CD4-positive, alpha-beta T cell treated with Interleukin-10 for 1 hour (primary cell): ENCODE measurements at regions not wholly inside any gene's neighbourhood (a gene's known extent, or its start where the extent isn't known, plus 50 kb on each side); places are given as distances from the start of the nearest gene placed in this dataset.
A peak's percentile ranks its signal among the peaks of the same experiment; 100 is the strongest.

ENCODE experiments used
- DNase-seq: peaks from one replicate; pipeline ENCODE4 v3.0.0-alpha.2; 2020

DNA sequence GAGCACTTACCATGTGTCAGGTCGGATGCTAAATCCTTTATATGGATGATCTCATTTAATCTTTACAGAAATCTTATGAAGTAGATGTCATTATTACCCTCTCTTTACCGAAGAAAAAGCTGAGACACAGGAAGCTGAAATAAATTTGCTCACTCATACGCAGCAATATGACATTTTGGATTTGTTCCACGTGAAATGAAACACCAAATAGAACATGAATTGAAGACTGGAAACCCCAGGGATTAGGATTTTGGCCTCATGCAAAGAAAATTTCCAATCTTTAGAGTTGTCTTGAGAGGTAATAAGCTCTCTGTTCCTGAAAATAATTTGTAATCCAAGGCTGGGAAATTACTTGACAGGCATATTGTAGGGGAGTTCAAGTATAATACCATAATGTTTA, 354.4 kb upstream of the CLNK start:
- DNase-seq, result no peak

DNA sequence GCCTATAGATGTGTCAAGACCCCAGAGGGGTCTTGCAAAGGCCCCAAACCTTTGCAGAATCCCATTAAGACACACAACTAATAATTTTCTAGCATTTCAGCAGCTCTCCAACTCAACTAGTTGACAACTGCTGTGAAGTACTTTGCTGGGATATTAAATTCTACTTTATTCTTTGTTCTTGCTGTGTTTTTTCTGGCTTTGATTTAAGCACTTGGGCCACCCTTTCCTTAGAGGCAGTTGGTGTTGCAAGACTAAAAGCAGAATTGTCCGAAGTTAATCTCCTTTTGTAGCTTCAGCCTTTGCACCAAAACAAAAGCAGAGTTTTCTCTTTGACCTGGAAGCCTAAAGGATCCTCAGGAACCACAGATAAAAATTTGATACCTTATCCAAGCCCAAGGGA, 353.1 kb upstream of the CLNK start:
- DNase-seq, result no peak

- DNase-seq, result no peak
Observed at GRCh38 chr4:11028334-11028733, 343.8 kb upstream of the CLNK start.

- no peak for DNase-seq
Observed at GRCh38 chr4:11021333-11021732, 336.8 kb upstream of the CLNK start.

DNA sequence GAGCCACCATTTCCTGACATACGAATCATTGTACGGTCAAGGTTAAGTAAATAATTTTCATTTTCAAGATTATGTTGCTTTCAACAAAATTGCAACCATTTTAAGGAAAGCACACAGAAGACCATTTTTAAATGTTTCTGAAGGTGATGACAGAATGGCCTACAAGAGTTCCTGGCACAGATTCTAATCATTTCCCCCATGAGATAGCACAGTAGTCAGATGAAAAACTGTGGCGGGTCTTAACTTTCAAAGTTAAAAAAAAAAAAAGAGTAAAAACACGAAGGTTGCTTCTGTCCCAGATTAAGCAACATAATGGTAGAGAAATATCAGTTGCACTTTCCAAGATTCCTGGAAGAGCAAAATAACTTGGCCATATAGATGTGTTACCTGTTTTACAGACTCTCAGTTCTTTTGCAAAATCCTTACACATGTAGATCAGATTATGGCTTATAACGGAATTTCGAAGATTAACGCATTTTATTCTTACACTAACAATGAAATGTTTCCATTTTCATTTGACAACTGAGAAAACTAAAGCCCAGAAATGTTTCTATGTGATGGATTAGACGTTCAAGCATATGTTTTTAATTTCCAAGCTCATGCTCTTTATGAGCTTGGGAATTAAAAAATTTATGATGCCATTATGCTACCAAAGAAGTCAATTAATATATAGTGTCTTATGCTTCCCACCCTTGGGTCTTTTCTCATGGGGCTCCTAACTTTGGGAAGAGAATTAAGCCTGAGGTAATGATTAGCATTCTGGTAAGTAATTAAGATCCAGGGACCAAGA, 335.1 kb upstream of the CLNK start:
- no peak for DNase-seq

DNA sequence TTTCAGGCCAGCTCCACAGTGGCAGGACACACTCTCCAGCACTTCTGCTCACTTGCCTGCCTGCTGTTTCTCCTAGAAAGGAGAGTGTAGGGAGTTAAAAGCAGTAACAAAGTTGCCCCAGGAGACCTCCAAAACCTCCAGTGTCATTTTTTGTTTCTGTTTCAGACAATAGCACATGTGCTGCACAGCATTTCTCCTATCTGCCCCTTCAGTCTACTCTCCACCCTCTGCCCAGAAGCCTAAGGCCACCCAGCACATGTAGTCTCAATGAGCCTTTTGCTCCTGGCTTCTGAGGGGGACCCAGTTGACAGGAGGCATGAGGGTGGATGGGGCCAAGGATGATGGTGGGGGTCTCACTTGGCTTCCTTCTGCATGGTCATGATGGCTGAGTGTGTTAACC, 329.6 kb upstream of the CLNK start:
- no peak for DNase-seq

- DNase-seq, result no peak
Observed at GRCh38 chr4:11013094-11013664, 328.6 kb upstream of the CLNK start.

DNA sequence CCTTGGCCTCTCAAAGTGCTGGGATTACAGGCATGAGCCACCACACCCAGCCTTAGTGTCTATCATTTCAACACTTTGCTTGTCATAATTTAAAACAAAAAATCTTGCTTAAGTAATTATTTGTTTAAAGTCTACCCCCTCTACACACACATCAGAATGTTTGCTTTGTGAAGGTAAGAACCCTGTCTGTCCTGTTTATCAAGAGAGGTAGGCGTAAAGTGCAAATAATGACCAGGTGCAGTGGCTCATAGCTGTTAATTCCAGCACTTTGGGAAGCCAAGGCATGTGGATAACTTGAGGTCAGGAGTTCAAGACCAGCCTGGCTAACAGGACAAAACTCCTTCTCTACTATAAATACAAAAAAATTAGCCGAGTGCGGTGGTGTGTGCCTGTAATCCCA, 326.7 kb upstream of the CLNK start:
- no peak for DNase-seq

DNA sequence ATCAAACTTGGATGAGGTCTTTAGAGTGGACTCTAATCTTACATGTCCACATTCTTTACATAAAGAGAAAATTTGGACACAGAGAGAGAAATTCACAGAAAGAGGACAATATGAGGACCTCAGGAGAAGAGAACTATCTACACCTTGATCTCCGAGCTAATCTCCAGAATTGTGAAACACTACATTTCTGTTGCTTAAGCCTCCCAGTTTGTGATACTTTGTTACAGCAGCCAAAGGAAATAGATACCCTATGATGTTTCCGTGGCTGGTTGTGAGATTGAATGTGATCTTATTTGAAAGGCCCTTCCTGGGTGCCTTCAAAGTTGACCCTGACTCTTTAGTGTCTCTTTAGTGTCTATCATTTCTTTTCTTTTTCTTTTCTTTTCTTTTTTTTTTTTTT, 326.1 kb upstream of the CLNK start:
- DNase-seq, result no peak

DNA sequence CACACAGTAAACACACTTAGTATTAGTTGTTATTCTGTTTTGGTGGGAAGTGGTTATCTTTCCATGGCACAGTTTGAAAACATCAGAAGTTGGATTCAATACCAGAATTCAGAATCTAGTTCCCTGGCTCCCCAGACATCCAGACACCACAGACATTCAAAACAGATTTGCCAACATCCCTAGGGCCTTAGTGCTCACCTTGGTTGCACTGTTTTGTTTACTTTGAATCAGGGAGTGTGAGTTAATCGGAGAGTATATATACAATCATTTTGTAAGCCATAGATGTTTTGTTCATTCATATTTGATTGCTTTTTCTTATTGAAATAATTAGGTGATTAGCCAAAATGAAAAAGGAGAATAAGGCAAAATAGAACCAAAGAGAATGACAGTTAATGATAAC, 324.7 kb upstream of the CLNK start:
- no peak for DNase-seq

GRCh38 chr4:11005300-11005699, 320.7 kb upstream of the CLNK start:
- DNase-seq, result no peak

DNA sequence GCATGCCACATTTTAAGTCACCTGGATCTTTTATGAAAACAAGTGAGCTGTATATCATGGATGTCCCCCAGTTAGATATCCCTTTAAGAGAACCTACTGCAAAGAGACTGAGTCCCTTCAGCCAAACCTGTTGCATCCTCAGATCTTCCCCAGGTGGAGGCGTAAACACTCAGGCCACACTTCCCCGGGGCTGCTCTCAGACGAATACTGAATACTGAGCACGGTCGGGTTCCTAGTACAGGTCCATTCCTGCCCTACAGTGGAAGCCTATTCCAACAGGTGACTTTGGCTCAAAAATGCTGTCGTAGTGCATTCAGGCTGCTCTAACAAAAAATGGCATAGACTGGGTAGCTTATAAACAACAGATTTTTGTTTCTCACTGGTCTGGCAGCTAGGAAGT, 320.2 kb upstream of the CLNK start:
- DNase-seq, result no peak

DNA sequence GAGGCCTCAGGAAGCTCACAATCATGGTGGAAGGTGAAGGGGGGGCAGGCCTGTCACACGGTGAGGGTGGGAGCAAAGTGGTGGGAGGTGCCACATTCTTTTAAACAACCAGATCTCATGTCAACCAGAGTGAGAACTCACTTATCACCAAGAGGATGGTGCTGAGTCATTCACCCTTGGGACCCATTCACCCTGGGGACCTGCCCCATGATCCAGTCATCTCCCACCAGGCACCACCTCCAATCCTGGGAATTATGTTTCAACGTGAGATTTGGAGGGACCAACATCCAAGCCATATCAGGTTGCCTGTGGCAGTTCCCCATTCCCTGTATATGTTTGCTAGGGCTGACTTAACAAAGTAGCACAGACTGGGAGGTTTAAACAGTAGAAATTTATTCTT, 318.4 kb upstream of the CLNK start:
- DNase-seq, result no peak

GRCh38 chr4:10998846-10999245, 314.3 kb upstream of the CLNK start:
- no peak for DNase-seq

DNA sequence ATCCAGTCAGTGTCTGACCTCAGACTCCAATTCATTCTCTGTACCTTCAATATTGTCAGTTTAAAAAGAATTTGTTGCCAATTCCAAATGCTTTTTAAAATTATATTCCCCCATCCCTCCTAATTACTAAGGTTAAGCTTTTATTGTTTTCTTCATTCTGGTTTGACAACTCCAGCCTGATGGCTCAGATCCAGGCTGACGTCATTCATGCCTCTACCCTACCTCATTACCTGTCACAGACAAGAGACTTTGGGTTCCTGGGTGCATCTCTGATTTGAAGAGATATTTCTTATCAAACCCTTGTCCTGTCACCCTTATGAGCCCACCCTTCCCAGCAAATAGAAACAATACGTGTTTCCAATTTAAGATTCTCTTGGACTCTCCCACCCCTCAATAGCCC, 300.2 kb upstream of the CLNK start:
- no peak for DNase-seq

DNA sequence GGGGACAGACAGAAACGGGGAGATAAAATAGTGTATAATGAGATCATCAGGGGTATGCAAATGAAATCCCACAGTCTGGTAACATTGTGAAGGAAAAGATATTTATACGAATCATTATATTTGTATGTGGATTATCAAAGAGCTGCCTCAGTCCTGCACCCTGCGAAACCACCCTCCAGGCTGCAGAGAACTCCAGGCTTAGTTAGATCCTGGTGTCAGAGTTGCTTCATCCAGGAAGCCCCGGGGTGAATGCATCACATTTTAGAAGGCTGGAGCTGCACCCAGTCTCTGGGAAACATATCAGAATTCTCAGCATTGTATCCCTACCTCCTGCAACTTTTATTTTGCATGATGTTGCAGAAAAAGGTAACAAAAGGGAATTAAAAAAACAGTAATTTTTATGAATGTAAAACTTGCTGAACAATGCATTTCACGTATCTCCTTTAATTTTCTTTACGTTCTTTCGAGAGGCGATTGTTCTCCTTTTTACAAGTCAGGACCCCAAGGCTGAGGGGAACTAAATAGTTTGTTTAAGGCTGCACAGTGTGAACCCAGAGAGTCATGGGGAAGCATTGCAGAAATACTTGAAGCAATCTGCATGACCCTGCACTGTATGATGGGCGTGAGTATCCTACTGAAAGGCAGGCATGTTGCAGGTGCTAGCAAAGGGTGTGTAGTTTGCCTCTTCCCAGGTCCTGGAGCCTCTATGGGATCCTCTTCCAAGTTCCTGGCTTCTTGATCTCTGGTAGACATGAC, 299.5 kb upstream of the CLNK start:
- no peak for DNase-seq

- DNase-seq, result peak; percentile 16
Observed at GRCh38 chr4:10983268-10983667, 298.7 kb upstream of the CLNK start.

- DNase-seq, result no peak
Observed at GRCh38 chr4:10982305-10982704, 297.7 kb upstream of the CLNK start.

- no peak for DNase-seq
Observed at GRCh38 chr4:10981576-10981975, 297.0 kb upstream of the CLNK start.

- no peak for DNase-seq
Observed at GRCh38 chr4:10981096-10981495, 296.5 kb upstream of the CLNK start.

DNA sequence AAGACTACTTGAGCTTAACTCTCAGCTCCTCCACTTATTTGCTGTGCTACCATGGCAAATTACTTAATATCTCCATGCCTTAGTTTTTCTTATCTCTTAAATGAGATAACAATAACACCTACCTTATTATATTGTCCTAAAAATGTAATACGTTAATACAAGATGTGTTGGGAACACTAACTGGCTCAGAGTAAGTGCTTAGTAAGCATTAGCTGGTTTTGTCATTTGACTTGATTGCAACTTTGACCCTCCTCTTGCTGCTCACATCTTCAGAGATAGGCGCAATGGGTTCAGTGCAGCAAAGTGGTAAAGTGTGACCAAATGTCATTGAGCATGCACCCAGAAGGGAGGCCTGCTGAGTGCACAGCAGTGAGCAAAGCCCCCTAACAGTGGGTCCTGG, 294.5 kb upstream of the CLNK start:
- DNase-seq, result no peak

GRCh38 chr4:10977534-10977933, 293.0 kb upstream of the CLNK start:
- DNase-seq, result no peak

GRCh38 chr4:10974371-10974770, 289.8 kb upstream of the CLNK start:
- no peak for DNase-seq

GRCh38 chr4:10973686-10974085, 289.1 kb upstream of the CLNK start:
- DNase-seq, result no peak
